ENCODE measurements at regions not wholly inside any gene's neighbourhood (a gene's known extent, or its start where the extent isn't known, plus 50 kb on each side); places are given as distances from the start of the nearest gene placed in this dataset.
"Not testable (repeated sequence)": the region's sequence is repeated elsewhere in the genome, so short reads cannot be mapped to it uniquely, and the experiment has no call there.

GRCh38 chr9:40578908-40579307, 549.6 kb downstream of the FOXD4L6 start:
- 9% methylated on average over 8 of the region's 12 CpGs for WGBS (ENCODE audit: insufficient coverage, low coverage, missing lambda C conversion rate)
- ATAC-seq; CTCF ChIA-PET (ENCODE audit: low intra/inter-chr PET ratio); intact Hi-C loops (cut with micrococcal nuclease); H3K27me3 ChIP-seq (ENCODE audit: control insufficient read depth in 2 of 2, insufficient read depth in 2 of 2, low read length in 2 of 2); H2AFZ ChIP-seq (ENCODE audit: low read depth, low read length); H3K27ac ChIP-seq (ENCODE audit: extremely low read depth, low read depth, low read length); H3K4me2 ChIP-seq (ENCODE audit: insufficient read depth, low read length); H3K9ac ChIP-seq (ENCODE audit: insufficient read depth in 1 of 2, low read depth in 2 of 2, low read length in 2 of 2); FAIRE-seq; H3K4me1 ChIP-seq (replicated peaks in 1 of 2; ENCODE audit: control insufficient read depth in 2 of 2, insufficient read depth in 2 of 2, low read length in 2 of 2); POLR2A ChIA-PET; H3K36me3 ChIP-seq (ENCODE audit: control insufficient read depth, insufficient read depth, low read length); H3K9me1 ChIP-seq (ENCODE audit: control insufficient read depth, insufficient read depth, low read length); H4K20me1 ChIP-seq (replicated peaks; ENCODE audit: control insufficient read depth, insufficient read depth, low read length); BruUV-seq (replicated peaks); in situ Hi-C loops (cut with MboI); H3K9me3 ChIP-seq (replicated peaks; ENCODE audit: control insufficient read depth, insufficient read depth, low read depth, low read length); H3K4me3 ChIP-seq; H3K79me2 ChIP-seq (ENCODE audit: control insufficient read depth, insufficient read depth, low read length): not testable (repeated sequence)
- peak in 1 of 4 experiments; percentile 0 for DNase-seq (ENCODE audit: extremely low read depth in 1 of 4, low spot score in 3 of 4)
- TF ChIP-seq E2F6 (IDR thresholded peaks at IDR 0.05; ENCODE audit: borderline replicate concordance in 1 of 2, extremely low read depth in 1 of 2, insufficient read depth in 1 of 2, insufficient read length in 1 of 2, low read depth in 1 of 2, low read length in 1 of 2, poor library complexity in 1 of 2, severe bottlenecking in 1 of 2) (peak in 1 of 2 experiments; percentile 15), L3MBTL2 (IDR thresholded peaks at IDR 0.05) (peak; percentile 50; the same call in 1 of the 2 replicates)

Measured in K562 (cell line).